DMS153 treated with DMSO at 0.1 percent for 48 hours (cell line): ENCODE measurements at regions not wholly inside any gene's neighbourhood (a gene's known extent, or its start where the extent isn't known, plus 50 kb on each side); places are given as distances from the start of the nearest gene placed in this dataset.

Source experiments
- DNase-seq: peaks from one replicate; lab custom pipeline; 2025; ENCODE audit not compliant: unreplicated experiment; lab: John Stamatoyannopoulos, UW

GRCh38 chr5:27682600-27682999, 644.2 kb upstream of the CDH9 start:
- no peak for DNase-seq

GRCh38 chr5:27652505-27652904, 614.1 kb upstream of the CDH9 start:
- DNase-seq = no peak

- no peak for DNase-seq
Measured at GRCh38 chr5:27639005-27639612, 600.7 kb upstream of the CDH9 start.

GRCh38 chr5:27619982-27620381, 581.6 kb upstream of the CDH9 start:
- DNase-seq = no peak

GRCh38 chr5:27612161-27612560, 573.8 kb upstream of the CDH9 start:
- DNase-seq = no peak

GRCh38 chr5:27608992-27609391, 570.6 kb upstream of the CDH9 start:
- DNase-seq = no peak

GRCh38 chr5:27598576-27598975, 560.2 kb upstream of the CDH9 start:
- DNase-seq = no peak

- DNase-seq = peak; percentile 29
Measured at GRCh38 chr5:27594141-27594540, 555.8 kb upstream of the CDH9 start.

- DNase-seq = no peak
Measured at GRCh38 chr5:27592231-27592630, 553.8 kb upstream of the CDH9 start.

- no peak for DNase-seq
Measured at GRCh38 chr5:27590503-27590902, 552.1 kb upstream of the CDH9 start.

- DNase-seq = no peak
Measured at GRCh38 chr5:27578279-27578678, 539.9 kb upstream of the CDH9 start.

- DNase-seq = no peak
Measured at GRCh38 chr5:27571681-27572080, 533.3 kb upstream of the CDH9 start.

GRCh38 chr5:27568811-27569210, 530.4 kb upstream of the CDH9 start:
- DNase-seq = no peak

GRCh38 chr5:27561408-27561807, 523.0 kb upstream of the CDH9 start:
- DNase-seq = no peak

- no peak for DNase-seq
Measured at GRCh38 chr5:27548484-27548883, 510.1 kb upstream of the CDH9 start.

GRCh38 chr5:27535031-27535557, 496.7 kb upstream of the CDH9 start:
- no peak for DNase-seq

- no peak for DNase-seq
Measured at GRCh38 chr5:27532305-27532704, 493.9 kb upstream of the CDH9 start.

GRCh38 chr5:27524515-27524914, 486.1 kb upstream of the CDH9 start:
- DNase-seq = no peak

GRCh38 chr5:27523629-27524028, 485.2 kb upstream of the CDH9 start:
- DNase-seq = no peak

- no peak for DNase-seq
Measured at GRCh38 chr5:27516437-27516836, 478.1 kb upstream of the CDH9 start.

- no peak for DNase-seq
Measured at GRCh38 chr5:27511061-27511460, 472.7 kb upstream of the CDH9 start.

- DNase-seq = no peak
Measured at GRCh38 chr5:27503813-27504212, 465.4 kb upstream of the CDH9 start.

GRCh38 chr5:27502236-27502635, 463.9 kb upstream of the CDH9 start:
- DNase-seq = no peak
